ENCODE measurements at regions not wholly inside any gene's neighbourhood (a gene's known extent, or its start where the extent isn't known, plus 50 kb on each side); places are given as distances from the start of the nearest gene placed in this dataset.
A peak's percentile ranks its signal among the peaks of the same experiment; 100 is the strongest.
"Not testable (repeated sequence)": the region's sequence is repeated elsewhere in the genome, so short reads cannot be mapped to it uniquely, and the experiment has no call there.

DNA sequence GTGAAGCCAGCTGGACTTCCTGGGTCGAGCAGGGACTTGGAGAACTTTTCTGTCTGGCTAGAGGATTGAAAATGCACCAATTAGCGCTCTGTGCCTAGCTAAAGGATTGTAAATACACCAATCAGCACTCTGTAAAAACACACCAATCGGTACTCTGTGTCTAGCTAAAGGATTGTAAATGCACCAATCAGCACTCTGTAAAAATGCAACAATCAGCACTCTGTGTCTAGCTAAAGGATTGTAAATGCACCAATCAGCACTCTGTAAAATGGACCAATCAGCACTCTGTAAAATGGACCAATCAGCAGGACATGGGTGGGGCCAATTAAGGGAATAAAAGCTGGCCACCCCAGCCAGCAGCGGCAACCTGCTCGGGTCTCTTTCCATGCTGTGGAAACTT, 97.3 kb upstream of the GALNT15 start:
- not testable (repeated sequence) for DNase-seq

DNA sequence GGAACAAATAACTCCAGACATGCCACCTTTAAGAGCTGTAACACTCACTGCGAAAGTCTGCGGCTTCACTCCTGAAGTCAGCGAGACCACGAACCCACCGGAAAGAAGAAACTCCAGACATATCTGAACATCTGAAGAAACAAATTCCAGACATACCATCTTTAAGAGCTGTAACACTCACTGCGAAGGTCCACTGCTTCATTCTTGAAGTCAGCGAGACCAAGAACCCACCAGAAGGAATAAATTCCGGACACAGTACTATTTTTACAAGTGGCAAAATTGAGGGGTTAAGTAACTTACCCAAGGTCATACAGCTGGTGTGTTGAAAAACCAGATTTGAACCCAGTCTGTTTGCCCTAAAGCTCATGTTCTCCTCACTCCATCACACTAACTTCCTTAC, 96.8 kb upstream of the GALNT15 start:
- DNase-seq = not testable (repeated sequence)

DNA sequence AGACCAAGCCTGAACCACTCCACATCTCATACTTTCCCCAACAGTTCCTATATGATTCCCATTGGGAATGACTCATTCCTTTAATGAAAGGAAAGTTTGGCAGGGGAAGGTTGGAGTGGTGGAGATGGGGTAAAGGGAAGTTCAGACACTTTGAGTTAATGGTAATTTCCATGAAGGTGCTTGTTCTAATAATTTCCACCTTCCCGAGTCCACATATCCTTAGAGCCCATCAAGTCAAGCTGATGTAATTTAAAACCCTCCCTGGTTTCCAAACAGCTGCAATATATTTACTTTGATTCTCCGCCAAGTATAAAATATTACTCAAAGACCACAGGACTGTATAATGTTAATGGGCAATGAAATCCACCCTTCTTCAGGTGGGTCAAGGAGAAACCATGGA, 95.0 kb upstream of the GALNT15 start:
- no peak for DNase-seq

DNA sequence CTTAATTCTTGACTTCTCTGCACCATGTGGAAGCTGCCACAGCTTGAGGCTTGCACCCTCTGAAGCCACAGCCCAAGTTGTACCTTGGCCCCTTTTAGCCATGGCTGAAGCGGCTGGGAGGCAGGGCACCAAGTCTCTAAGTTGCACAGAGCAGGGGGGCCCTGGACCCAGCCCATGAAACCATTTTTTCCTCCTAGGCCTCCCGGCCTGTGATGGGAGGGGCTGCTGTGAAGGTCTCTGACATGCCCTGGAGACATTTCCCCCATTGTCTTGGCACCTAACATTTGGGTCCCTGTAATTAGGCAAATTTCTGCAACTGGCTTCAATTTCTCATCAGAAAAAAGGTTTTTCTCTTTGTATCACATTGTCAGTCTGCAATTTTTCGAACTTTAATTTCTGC, 92.8 kb upstream of the GALNT15 start:
- no peak for DNase-seq

DNA sequence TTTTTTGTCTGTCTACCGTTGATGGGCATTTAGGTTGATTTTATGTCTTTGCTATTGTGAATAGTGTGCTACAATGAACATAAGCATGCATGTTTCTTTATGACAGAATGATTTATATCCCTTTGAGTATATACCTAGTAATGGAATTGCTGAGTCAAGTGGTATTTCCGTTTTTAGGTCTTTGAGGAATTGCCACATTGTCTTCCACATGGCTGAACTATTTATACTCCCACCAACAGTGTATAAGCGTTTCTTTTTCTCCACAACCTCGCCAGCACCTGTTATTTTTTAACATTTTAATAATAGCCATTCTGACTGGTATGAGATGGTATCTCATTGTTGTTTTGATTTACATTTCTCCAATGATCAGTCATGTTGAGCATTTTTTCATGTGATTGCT, 89.6 kb upstream of the GALNT15 start:
- DNase-seq = no peak

DNA sequence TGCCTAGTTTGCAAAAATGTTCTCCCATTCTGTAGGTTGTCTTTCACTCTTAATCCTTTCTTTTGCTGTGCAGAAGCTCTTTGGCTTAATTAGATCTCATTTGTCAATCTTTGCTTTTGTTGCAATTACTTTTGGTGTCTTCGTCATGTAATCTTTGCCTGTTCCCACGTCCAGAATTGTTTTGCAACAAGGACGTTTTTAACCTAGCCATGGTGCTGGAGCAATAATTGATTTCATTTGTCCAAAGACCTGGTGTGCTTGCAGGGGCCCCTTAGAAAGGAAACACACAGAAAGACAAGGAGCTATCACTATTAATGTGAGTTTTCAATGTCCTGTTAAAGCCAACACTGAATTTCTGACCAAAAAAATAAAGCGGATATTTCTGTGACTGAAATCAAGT, 89.1 kb upstream of the GALNT15 start:
- DNase-seq = no peak

DNA sequence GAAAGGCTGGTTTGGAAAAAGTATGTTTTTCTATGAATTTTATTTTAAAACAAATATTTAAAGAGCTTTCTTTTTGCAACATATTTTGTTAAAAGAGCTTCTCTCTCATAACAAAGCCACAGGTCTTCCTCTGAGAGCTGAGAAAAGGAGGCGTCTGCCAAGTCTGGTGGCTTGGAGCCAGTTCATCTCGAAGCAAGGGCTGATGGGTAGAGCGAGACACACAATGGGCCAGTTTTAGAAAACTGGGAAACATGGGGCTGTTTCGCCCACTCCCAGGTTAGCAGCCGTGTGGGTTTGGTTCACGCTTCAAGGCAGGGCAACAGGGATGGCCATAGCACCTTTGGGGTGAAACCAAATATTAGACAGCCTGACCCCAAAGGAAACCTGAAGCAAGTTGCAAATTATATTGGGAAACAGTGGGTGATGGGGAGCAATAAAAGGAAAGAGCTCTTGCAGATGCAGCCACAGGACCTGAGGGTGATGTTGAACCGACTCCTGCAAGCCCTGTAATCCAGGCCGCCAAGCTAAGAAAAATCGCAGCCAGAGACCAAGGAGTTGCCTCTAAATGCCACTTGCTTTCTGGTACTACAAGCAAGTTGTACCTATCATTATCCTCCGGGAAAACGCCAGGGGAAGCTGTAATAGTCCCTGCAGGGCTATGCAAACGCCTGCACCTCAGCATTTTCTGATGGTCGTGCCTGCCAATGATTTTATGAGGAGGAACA, 88.4 kb upstream of the GALNT15 start:
- no peak for DNase-seq

DNA sequence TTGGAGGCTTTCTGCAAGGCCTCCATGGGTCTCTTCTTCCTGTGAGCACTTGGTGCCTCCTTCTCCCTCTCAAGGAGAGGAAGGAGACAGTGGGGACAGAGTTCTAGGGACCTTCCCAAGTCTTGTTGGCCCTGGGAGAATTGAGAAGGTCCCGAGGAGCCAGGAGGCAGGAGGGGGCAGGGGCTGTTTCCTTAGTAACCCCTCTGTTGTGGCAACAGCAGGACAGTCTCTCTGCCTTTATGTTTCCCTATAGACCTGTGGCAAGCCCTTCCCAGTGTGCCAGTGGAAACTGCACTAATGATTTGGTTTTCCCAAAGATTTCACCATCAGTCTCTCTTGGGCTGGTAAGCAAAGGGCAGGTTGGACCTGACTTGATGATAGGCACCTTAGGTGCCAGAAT, 87.8 kb upstream of the GALNT15 start:
- DNase-seq = no peak

DNA sequence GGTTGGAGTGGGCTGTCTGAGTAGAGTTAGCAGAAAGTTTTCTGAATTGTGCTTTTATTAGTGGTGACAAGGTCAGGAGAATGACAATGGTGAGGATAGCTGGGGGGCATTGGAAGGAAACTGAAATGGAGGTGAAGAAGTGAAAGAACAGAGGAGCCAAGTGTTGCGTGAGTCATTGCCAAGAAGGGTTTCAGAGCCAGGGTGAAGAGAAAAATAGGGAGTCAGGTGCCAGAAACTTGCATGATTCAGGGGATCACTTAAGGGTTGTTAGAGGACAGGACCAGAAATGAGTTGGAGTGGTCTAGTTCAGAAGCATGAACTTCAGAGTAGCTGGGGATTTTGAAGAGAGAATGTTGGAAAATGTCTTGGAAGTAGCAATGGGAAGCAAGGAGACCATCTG, 86.0 kb upstream of the GALNT15 start:
- no peak for DNase-seq

DNA sequence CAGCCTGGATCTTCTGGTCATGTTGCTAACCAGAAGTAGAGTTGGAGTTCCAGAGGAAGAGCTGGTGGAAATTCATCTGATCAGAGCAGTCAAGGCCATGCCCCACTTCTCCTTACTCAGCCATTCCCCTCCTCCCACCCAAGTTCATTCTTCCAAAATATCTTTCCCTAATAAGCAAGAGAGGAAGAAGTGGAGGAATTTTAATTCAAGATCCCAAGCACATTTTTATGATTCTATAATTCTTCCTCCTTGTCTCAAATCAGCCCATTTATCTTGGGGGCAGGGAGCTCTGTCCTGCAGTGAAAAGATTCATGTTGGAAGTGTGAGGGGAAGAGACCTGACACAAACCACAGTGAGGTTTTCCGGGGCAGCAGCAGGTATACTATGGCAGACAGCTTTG, 85.0 kb upstream of the GALNT15 start:
- DNase-seq = no peak

DNA sequence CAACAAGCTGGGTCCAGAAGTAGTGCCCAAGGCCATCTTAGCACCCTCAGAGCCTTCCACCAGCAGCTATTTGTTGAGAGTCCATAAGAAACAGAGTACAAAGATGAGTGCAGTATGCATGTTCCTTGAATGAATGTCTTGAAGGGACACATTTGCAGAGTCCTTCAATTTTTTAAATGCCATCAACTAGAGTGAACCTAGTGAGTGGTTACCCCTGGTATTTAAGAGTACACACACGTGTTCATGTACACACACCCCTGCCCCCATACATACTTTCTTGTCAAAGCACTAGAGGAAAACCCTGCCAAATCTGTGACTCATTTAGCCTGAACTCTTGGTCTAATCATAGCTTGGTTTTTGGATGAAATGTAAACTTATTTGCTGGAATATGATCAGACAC, 84.5 kb upstream of the GALNT15 start:
- peak; percentile 92 for DNase-seq

DNA sequence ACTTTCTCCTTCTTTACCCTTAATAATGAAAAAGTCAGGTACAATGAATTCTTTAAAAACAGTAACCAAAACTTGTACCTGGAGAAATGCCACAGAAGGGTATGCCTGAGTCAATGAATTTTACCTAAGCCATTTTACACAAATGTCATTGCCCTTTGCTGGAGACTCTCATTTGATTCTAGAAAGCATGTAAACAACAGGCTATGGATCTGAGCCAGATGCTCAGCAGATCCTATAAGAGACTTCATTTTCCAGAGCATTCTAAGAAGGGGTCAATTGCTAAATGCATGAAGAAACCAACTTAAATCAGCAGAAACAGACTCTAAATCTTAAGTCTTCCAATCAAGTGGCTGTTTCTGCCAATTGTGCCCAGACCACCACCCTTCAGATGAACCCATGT, 83.8 kb upstream of the GALNT15 start:
- DNase-seq = no peak

DNA sequence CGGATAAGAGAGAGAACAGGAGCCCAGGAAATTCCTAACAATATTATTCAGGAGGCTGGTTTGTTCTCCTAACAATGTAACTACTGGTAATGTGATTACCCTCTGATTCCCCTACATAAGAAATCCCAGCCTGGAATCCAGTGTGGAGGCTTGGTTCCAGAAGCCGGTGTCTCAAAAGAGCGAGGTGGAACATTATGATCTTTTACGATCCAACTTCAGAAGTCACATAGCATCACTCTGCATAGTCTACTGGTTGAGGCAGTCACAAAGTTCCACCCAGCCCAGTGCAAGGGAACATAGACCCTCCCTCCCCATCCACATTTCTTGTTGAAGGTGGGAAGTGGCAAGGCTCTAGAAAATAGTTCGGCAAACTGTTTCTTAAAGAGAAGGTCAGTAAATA, 81.6 kb upstream of the GALNT15 start:
- no peak for DNase-seq

DNA sequence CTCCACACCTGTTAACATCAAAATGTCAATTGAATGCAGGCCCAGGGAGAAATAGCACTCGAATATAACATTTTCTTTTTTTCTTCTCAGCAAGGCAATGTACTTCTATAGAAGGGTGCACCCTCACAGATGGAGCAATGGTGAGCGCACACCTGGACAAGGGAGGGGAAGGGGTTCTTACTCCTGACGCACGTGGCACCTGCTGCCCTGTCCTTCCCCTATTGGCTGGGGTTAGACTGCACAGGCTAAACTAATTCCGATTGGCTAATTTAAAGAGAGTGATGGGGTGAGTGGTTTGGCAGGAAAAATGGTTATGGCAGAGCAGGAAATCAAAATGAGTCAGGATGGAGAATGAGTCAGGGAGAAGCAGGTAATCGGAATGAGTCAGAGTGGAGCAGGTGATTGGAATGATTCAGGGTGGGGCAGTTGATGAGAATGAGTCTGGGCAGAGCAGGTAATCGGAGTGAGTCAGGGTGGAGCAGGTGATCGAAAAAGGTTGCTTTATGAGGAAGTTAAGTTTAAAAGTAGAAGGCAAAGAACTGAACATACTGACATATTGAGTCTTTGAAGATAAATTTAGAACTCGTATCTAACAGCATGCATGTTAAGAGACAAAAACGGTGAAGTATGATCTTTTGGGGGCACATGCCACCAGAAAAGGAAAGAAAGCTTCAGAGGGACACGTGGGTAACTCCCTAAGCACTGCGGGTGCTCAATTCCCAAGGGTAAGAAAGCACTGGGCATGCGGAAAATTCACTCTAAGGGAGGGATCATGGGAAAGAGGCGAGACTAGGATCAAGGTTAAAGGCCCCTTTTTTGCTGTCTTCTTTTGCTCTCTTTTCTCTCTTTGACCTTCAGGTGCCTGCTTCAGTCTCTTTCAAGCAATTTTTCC, 72.9 kb upstream of the GALNT15 start:
- DNase-seq = no peak

DNA sequence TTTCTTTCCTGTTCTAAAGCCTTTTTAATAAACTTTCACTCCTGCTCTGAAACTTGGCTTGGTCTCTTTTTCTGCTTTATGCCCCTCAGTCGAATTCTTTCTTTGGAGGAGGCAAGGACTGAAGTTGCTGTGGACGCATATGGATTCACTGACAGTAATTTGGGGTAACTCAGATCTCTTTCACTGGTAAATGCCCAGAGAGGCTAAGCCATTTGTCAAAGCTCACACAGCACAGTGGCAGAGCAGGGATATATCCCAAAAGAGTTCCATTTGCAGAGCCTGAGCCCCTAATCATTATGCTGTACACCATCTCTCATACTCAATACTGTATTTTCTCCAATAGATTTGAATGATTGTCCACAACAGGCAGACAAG, 72.3 kb upstream of the GALNT15 start:
- no peak for DNase-seq

DNA sequence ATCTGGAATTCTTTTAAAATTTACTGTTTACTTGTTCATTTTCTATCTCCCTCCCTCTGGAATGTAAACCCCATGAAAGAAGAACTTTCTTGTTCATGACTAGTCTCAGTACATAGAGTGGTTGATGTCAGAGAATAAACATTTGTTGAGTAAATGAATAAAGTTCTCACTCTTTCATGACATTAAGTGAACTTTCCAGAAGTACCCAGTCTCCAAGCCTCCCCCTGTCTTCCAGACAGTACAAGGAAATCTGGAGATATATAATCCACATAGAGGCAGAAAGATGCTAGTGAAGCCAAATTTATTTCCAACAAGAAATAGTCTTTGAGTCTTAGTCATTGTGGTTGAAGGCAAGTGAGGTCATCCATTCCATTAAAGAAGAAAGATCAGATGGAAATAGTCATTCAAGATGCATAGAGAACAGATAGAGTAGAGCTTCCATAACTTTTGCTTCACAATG, 71.5 kb upstream of the GALNT15 start:
- DNase-seq = no peak

DNA sequence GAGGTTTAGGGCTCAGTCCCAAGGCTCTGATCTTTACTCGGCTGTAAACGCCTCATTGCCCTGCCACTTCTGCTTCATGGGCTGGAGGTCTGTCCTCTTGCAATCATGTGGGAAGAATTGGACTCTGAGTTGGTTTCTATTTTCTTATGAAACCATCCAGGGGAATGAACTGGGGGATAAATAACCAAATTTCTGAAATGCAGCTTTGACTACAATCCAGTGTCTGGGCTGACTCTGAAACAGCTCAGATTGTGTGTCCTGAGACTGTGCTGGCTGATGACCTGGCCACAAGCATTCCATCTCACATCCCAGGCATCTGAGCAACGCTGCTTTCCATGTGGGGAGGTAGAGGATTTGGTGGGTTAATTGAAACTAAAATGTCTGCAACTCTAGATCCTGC, 71.0 kb upstream of the GALNT15 start:
- DNase-seq = peak; percentile 25

DNA sequence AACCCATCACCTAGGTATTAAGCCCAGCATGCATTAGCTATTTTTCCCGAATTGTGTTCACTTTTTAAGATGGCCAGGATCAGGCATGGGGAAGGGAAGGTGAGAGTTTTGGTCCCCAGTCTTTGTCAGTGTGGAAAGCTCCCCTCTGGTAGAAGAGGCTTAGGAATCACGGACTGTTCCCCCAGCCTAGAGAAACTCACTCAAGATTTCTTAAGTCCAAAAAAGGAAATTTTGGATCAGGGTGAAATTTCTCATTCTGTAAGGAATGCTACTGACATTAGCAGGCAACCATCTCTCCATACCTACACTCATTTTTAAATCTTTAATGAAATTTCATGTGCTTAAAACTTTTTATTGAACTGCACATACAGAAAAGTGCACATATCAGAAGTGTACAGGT, 70.3 kb upstream of the GALNT15 start:
- DNase-seq = no peak

DNA sequence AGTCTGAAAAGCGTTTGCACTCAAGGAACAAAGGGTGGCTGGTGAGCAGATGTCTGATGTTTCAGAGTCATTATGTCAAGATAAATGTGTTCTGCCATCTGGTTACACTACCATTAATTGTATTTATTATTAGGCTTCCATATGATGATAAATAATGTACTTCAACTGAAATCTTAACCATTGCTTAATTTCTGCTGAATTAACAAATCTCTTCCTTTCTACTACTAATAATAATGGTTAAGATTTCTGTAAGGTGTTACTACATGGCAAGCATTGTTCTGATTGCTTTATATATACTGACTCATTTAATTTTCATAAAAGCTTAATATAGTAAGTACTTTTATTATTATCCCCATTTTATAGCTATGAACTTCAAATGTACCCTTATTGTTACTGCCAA, 68.4 kb upstream of the GALNT15 start:
- no peak for DNase-seq

DNA sequence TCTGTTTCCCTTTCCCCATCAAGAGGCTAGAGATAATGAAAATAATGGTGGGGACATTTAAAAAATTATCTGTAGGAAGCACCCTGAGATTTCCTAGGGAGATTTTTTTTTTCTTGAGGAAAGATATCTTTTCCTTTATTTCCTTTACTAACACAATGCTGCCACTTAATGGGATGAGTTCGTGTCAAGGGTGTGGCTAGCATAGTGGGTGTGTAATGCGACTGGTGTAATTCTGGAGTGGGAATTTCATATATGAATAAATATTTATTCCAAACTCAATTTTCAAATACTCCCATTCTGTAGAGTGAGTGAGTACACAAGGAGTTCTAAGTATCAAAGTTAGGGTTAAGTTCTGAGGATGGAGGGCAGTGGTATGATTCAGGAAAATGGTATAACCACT, 66.1 kb upstream of the GALNT15 start:
- DNase-seq = no peak

DNA sequence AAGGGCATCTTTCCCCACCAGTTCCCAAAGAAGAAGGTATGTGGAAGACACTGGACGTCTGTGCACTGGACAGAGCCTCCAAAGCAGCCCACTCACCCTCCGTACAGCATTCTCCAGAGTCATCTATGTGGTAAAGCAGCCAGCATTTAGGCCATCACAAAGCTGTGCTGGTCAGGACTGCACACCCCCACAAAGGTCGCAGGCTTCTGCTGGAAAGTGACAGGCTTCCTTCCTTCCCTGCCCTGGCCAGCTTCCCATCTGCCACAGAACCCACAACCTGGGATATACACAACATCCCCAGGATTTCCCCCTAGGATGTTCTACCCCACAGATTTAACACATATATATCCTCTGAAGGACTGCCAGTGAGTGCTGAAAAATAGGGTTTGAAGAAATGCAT, 64.6 kb upstream of the GALNT15 start:
- no peak for DNase-seq

DNA sequence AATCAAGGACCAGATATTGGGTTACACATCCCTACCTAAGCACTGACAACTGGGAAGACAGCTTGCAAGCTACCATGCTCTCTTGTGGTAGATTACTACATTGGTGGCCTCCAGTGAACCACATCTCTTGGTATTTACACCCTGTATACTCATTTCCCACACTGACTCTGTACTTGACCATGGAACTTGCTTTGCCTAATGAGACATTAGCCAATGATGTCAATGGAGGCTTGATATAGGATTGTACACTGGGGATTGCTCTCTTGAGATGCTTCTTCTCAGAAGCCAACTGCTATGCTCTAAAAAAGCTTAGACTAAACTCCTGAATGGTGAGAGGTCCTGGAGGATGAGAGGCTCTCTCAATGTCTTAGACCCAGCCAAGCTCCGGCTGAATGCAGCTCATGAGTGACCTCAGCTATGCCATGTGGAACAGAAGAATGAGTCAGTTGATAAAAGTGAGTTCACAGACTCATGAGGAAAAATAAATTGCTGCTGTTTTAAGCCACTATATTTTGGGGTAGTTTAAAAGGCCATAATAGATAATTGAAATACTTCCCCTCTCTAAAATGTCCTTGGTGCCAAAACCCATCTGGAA, 61.5 kb upstream of the GALNT15 start:
- peak; percentile 28 for DNase-seq

DNA sequence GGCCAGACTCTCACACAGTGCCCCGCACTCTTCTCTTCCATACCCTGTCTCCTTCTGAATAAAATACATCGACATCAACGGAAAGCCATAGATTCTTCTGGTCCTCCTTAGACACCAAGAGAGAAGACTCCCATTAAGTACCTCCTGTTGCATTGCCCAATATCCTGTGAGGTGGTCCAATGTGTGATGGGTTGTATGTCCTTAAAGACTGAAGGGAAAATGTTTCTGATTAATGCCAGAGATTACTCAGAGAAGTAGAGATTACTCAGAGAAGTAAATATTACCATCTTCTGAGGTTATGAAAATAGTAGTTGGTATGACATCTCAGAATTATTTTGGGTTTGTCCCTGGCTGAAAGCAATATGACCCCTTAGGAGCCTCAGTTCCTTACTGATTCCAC, 60.8 kb upstream of the GALNT15 start:
- peak; percentile 9 for DNase-seq

DNA sequence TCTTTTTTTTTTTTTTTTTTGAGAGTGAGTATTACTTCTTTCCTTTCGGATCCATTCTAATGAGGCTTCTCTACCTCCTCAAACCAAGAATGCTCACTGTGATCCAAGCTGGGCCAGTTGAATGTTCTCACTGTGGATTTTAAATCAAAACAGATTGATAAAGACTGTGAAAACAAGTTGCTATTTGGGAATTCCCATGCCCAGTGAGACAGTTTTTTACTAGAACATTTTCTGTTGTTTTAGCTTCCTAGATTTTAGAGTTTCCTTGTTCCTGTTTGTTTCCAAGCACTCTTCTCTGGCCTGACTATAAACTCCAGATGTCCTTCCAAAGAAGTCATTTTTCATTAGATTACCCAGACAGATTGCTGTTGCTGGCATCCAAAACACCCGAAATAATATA, 60.1 kb upstream of the GALNT15 start:
- DNase-seq = no peak
